ENCODE measurements at regions not wholly inside any gene's neighbourhood (a gene's known extent, or its start where the extent isn't known, plus 50 kb on each side); places are given as distances from the start of the nearest gene placed in this dataset.
"Not testable (repeated sequence)": the region's sequence is repeated elsewhere in the genome, so short reads cannot be mapped to it uniquely, and the experiment has no call there.

DNA sequence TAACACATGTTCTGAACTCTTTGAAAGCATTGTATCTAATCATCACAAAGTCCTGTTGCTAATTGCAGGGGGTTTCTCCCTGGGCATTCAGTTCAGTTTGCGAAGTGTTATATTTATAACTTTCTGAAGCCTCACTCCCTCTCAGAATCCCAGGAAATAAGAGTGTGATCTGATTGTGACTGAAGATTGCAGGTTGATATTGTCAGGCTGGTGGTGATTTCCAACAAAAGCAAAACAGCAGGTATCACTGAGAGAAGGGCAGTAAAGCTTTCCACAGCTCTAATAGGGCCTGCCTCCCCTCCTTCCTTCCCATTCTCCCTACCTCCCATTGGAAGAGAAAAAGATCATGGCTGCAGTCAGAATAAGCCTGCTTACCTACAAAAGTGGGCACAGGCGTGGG, 466.7 kb upstream of the FSHR start:
- no peaks in the 10 kb centered on the region for H3K36me3 Mint-ChIP-seq
- no peak for DNase-seq (ENCODE audit: low spot score in 2 of 2)
- ATAC-seq: no peak
- no peak overlapping the region for H3K27ac Mint-ChIP-seq
- H3K9me3 Mint-ChIP-seq: peaks cover 4 to 7% of the 10 kb centered on the region in 2 donors

DNA sequence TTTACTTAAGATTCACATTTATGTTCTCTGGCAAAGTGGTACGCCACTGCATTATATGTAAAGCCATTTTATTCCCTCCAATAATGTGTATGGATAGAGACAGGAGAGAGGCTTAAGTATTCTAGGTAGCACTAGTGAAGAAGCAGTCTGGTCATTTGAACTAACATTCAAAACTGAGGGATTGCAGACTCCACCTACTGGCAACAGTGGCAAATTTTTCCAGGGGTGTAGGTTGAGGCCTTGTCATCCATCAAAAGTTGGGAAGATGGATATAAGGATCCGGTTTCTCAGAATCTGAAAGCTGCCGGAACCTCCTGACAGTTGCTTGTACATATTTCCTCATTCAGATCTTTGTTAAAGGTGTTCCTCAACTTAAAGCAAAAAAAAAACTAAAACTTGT, 465.5 kb upstream of the FSHR start:
- Mint-ChIP-seq H3K27ac (no peak overlapping the region), H3K36me3 (no peaks in the 10 kb centered on the region), H3K9me3 (peaks cover 4 to 9% of the 10 kb centered on the region in 2 donors)
- no peak for ATAC-seq
- DNase-seq (ENCODE audit: low spot score in 2 of 2): no peak

GRCh38 chr2:49618491-49618890, 464.2 kb upstream of the FSHR start:
- Mint-ChIP-seq H3K9me3 (peaks cover 4 to 16% of the 10 kb centered on the region in 2 donors), H3K27ac (no peak overlapping the region), H3K36me3 (no peaks in the 10 kb centered on the region)
- no peak for DNase-seq (ENCODE audit: low spot score in 2 of 2)
- no peak for ATAC-seq

GRCh38 chr2:49616800-49617199, 462.5 kb upstream of the FSHR start:
- Mint-ChIP-seq H3K27ac (no peak overlapping the region), H3K36me3 (no peaks in the 10 kb centered on the region), H3K9me3 (peaks cover 0 to 18% of the 10 kb centered on the region in 2 donors)
- DNase-seq (ENCODE audit: low spot score in 2 of 2) (no peak), ATAC-seq (no peak)

GRCh38 chr2:49611796-49612195, 457.5 kb upstream of the FSHR start:
- not testable (repeated sequence) for H3K27ac Mint-ChIP-seq; H3K36me3 Mint-ChIP-seq; ATAC-seq; DNase-seq (ENCODE audit: low spot score in 2 of 2)
- peaks cover 0 to 20% of the 10 kb centered on the region in 2 donors for H3K9me3 Mint-ChIP-seq

- DNase-seq (ENCODE audit: low spot score in 2 of 2): no peak
- no peak for ATAC-seq
- Mint-ChIP-seq H3K36me3 (no peaks in the 10 kb centered on the region), H3K27ac (no peak overlapping the region), H3K9me3 (peaks cover 4 to 6% of the 10 kb centered on the region in 2 donors)
Observed at GRCh38 chr2:49600524-49600923, 446.2 kb upstream of the FSHR start.

DNA sequence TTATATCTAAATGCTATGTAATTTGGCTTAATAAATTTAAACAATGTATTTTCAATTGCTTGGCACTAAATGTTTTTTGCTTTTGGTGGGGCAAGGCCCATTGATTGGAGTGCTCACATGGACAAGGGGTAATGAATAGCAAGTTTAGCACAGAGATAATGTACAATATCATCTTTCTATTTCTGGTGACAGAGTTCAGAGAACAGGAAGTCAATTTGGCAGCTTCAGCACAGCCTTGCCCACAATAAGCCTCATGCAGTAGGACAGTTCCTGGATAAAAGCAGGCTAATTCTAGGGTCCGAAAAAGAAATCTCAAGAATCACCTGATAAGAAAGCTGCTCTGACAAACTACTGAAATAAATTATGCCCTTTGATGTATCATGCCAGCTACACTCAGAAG, 443.9 kb upstream of the FSHR start:
- Mint-ChIP-seq H3K9me3 (peaks cover 6 to 16% of the 10 kb centered on the region in 2 donors), H3K36me3 (no peaks in the 10 kb centered on the region), H3K27ac (no peak overlapping the region)
- DNase-seq (ENCODE audit: low spot score in 2 of 2) (no peak), ATAC-seq (no peak)

GRCh38 chr2:49585921-49586320, 431.6 kb upstream of the FSHR start:
- ATAC-seq (no peak), DNase-seq (ENCODE audit: low spot score in 2 of 2) (no peak)
- H3K27ac Mint-ChIP-seq: no peak overlapping the region
- H3K36me3 Mint-ChIP-seq: no peaks in the 10 kb centered on the region
- H3K9me3 Mint-ChIP-seq: peaks cover 12 to 21% of the 10 kb centered on the region in 2 donors

- peaks cover 12 to 21% of the 10 kb centered on the region in 2 donors for H3K9me3 Mint-ChIP-seq
- no peaks in the 10 kb centered on the region for H3K36me3 Mint-ChIP-seq
- DNase-seq (ENCODE audit: low spot score in 2 of 2) (no peak), ATAC-seq (no peak)
- H3K27ac Mint-ChIP-seq: no peak overlapping the region
Observed at GRCh38 chr2:49582946-49583345, 428.6 kb upstream of the FSHR start.

GRCh38 chr2:49577041-49577440, 422.7 kb upstream of the FSHR start:
- peaks cover 0 to 4% of the 10 kb centered on the region in 2 donors for H3K9me3 Mint-ChIP-seq
- H3K36me3 Mint-ChIP-seq: no peaks in the 10 kb centered on the region
- ATAC-seq: no peak
- DNase-seq (ENCODE audit: low spot score in 2 of 2): no peak
- no peak overlapping the region for H3K27ac Mint-ChIP-seq

DNA sequence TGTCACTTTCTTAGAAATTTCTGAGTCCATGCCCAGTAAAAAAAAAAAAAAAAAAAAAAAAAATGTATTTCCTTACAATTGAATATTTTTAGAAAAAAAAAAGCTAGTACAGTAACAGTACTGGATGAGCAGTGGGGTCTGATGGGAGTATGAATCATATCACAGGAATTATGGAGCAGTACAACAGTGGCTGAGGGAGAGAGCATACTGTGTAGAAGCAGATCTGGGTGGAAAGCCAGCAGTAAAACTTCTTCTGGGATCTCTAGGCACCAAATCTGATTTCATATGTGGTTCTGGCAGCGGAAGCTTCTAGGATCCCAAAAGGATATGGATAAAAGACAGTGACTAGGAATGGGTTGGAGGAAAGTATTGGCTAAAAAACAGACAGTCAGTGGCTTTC, 414.9 kb upstream of the FSHR start:
- H3K27ac Mint-ChIP-seq: no peak overlapping the region
- H3K36me3 Mint-ChIP-seq: no peaks in the 10 kb centered on the region
- DNase-seq (ENCODE audit: low spot score in 2 of 2) (no peak), ATAC-seq (no peak)
- peaks cover 10 to 18% of the 10 kb centered on the region in 2 donors for H3K9me3 Mint-ChIP-seq

DNA sequence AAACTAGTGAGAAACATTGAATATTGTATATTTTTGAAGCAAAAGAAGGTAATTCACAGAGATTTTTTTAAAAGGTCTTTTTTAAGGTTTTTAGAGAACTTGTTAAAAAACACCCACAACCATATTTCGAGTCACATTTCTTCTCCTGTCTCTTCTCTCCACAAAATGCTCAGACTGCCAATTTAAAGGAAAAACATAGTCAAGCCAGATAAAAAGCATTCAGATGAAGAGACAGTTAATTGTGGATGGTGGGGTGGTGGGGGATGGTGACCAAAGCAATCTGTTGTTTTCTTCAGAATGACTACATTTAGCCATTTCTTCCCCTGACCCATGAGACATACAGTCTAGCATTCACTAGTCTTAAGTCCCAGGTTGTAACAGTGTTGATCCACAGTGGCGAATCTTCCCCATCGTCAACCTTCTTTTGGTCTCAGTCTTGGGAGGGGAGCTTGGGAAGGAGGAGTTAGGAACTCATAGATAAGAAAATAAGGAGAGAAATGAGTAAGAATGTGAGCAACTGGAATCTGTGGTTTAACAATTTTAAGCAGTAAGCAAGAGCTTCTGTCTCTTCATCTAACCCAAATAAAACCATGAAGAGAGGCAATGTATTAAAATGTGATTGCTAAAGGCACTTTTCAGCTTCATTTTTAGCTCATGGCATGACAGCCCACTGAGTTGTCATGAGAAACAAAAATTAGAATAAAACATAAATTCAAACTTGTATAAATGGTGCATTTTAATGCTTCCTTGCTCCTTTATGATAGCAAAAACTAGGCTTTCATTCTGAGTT, 413.7 kb upstream of the FSHR start:
- ATAC-seq (no peak), DNase-seq (ENCODE audit: low spot score in 2 of 2) (no peak)
- Mint-ChIP-seq H3K27ac (no peak overlapping the region), H3K9me3 (peaks cover 10 to 18% of the 10 kb centered on the region in 2 donors), H3K36me3 (no peaks in the 10 kb centered on the region)

GRCh38 chr2:49567021-49567420, 412.7 kb upstream of the FSHR start:
- H3K36me3 Mint-ChIP-seq: no peaks in the 10 kb centered on the region
- no peak overlapping the region for H3K27ac Mint-ChIP-seq

DNA sequence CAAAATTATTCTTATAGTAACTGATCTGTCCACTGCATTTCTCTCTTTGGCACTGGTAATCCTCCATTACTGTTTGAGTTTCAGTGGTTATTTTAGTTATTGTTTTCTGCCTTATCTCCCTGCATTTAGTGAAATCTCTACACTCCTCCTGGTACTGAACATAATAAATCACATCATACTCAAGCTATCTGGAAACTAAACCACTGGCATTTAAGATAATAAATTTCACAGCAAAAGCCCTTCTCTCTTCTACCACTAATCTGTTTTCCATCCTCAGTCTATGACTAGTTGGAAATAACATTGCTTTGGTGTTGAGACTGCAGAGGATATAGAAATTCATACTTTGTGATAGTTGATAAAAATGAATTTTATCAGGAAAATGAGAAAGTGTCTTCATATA, 399.3 kb upstream of the FSHR start:
- no peaks in the 10 kb centered on the region for H3K36me3 Mint-ChIP-seq
- DNase-seq (ENCODE audit: low spot score in 2 of 2) (no peak), ATAC-seq (no peak)
- H3K9me3 Mint-ChIP-seq: peaks cover 9 to 17% of the 10 kb centered on the region in 2 donors
- H3K27ac Mint-ChIP-seq: no peak overlapping the region

More at GRCh38 chr2:49567021-49567420, 412.7 kb upstream of the FSHR start:
- peaks cover 10 to 21% of the 10 kb centered on the region in 2 donors for H3K9me3 Mint-ChIP-seq
- DNase-seq (ENCODE audit: low spot score in 2 of 2): no peak
- no peak for ATAC-seq

- H3K9me3 Mint-ChIP-seq: peaks cover 25 to 32% of the 10 kb centered on the region in 2 donors
- H3K36me3 Mint-ChIP-seq: peaks cover 0 to 6% of the 10 kb centered on the region in 2 donors
- no peak overlapping the region for H3K27ac Mint-ChIP-seq
- ATAC-seq (no peak), DNase-seq (ENCODE audit: low spot score in 2 of 2) (no peak)
Observed at GRCh38 chr2:49532702-49533101, 378.4 kb upstream of the FSHR start.

- DNase-seq (ENCODE audit: low spot score in 2 of 2): no peak
- Mint-ChIP-seq H3K36me3 (no peaks in the 10 kb centered on the region), H3K27ac (no peak overlapping the region), H3K9me3 (peaks cover 9 to 27% of the 10 kb centered on the region in 2 donors)
- no peak for ATAC-seq
Observed at GRCh38 chr2:49515996-49516782, 361.9 kb upstream of the FSHR start.

- ATAC-seq: no peak
Observed at GRCh38 chr2:49514201-49514600, 359.9 kb upstream of the FSHR start.

More at GRCh38 chr2:49514201-49514600, 359.9 kb upstream of the FSHR start:
- no peak for DNase-seq (ENCODE audit: low spot score in 2 of 2)
- no peak overlapping the region for H3K27ac Mint-ChIP-seq
- H3K9me3 Mint-ChIP-seq: peaks cover 4 to 17% of the 10 kb centered on the region in 2 donors
- no peaks in the 10 kb centered on the region for H3K36me3 Mint-ChIP-seq
